Spleen (tissue), 7 donors: ENCODE measurements at regions not wholly inside any gene's neighbourhood (a gene's known extent, or its start where the extent isn't known, plus 50 kb on each side); places are given as distances from the start of the nearest gene placed in this dataset.

Experiments used
- CTCF ChIP-seq, 11 experiments: fragments of 200-600 bp in 7 of 11; fragments of 450-650 bp in 4 of 11; sonication (generic) in 4 of 11; IDR thresholded peaks in 8 of 11; conservative IDR thresholded peaks in 3 of 11; 1 replicate in 7 of 11; 2 replicates in 4 of 11; pipeline versions ENCODE4 v1.4.0 to v1.8.0; 2016 to 2021; ENCODE audit warnings: antibody characterized with exemption in 11 of 11, inconsistent platforms in 4 of 11, mild to moderate bottlenecking in 1 of 11
- POLR2A ChIP-seq, 3 donors: fragments of 450-650 bp; IDR thresholded peaks; one replicate each; pipeline ENCODE4 v1.5.1; 2017; ENCODE audit warnings: antibody characterized with exemption in 3 of 3, mild to moderate bottlenecking in 1 of 3
- POLR2AphosphoS5 ChIP-seq, 3 donors: sonication (generic); formaldehyde crosslinking; IDR thresholded peaks; one replicate each; pipeline ENCODE4 v1.5.1; 2017; ENCODE audit warnings: antibody characterized with exemption in 3 of 3
- donor health status: DM: no; HTN: no; CAD: no; lungs with moderate emphysema.
- donor health status: DM: no; HTN: no; CAD: no.
- donor health status: DM: no; HTN: no; CAD: no.

- no peak for TF ChIP-seq CTCF (IDR thresholded peaks at IDR 0.05 in 8 of 11, conservative IDR thresholded peaks at IDR 0.05 in 3 of 11)
- no peak for TF ChIP-seq POLR2A (IDR thresholded peaks at IDR 0.05)
- no peak for TF ChIP-seq POLR2AphosphoS5 (IDR thresholded peaks at IDR 0.05)
These were observed 105.9 kb upstream of the LSM8 start for GRCh38 chr7:118078015-118078414.
